Skeletal muscle satellite cell (primary cell): ENCODE measurements at regions not wholly inside any gene's neighbourhood (a gene's known extent, or its start where the extent isn't known, plus 50 kb on each side); places are given as distances from the start of the nearest gene placed in this dataset.

Source experiments
- H3K27me3 ChIP-seq: 2 replicates; pipeline ENCODE4 v1.7.0; 2013; ENCODE audit warnings: low read length; ENCODE audit not compliant: control insufficient read depth, insufficient read depth
- H3K36me3 ChIP-seq: 2 replicates; pipeline ENCODE4 v1.7.0; 2013; ENCODE audit warnings: mild to moderate bottlenecking, control low read depth, low read length; ENCODE audit not compliant: insufficient read depth
- H3K4me1 ChIP-seq: 2 replicates; pipeline ENCODE4 v1.7.0; 2013; ENCODE audit warnings: low read length; ENCODE audit not compliant: control insufficient read depth, insufficient read depth
- H3K4me2 ChIP-seq: 2 replicates; pipeline ENCODE4 v1.7.0; 2013; ENCODE audit warnings: mild to moderate bottlenecking, low read length
- H3K4me3 ChIP-seq: 2 replicates; pipeline ENCODE4 v1.7.0; 2013; ENCODE audit warnings: low read length
- H3K9ac ChIP-seq: 2 replicates; pipeline ENCODE4 v1.7.0; 2013; ENCODE audit warnings: mild to moderate bottlenecking, low read depth, low read length, moderate library complexity
- H3K9me3 ChIP-seq: replicated peaks from 2 replicates; pipeline ENCODE4 v1.7.0; 2013; ENCODE audit warnings: mild to moderate bottlenecking, control low read depth, low read length

DNA sequence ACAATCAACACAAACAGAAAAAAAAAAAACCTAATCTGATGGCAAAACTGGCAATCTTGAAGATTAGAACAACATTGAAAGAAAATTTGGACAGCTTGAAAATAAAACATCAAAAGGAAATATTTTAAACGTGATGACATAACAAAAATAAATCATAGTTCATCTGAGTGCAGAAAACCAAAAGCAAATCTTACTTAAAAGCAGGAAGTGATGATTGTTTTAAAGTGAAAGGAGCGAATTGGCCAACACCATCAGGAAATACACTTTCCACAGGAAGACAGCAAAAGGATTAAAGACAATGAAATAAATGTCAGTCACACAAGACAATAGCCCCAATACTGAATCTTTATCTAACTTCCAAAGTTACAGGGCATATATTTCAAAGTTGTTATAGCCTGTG is 696.5 kb upstream of the CHORDC1 start:
- no peaks in the 10 kb centered on the region for H3K4me1 ChIP-seq
- no peaks in the 10 kb centered on the region for H3K27me3 ChIP-seq

DNA sequence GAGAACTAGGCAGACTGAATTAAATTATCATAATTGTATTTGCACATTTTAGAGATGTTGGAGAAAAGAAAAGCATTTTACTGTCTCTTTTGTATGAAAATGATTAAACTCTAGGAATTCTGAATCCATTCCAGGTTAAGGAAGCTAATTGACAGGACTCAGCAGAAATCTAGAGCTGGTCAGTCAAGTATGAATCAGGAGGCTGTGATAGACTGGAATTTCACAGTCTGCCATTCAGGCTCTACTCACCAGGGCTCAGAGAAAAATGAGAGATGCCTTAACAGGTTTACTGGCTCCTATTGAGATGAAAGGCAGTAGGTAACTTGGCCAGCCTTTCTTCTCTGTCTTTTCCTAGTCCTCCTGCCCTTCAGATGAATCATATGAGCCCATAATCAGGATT is 693.9 kb upstream of the CHORDC1 start:
- Histone ChIP-seq H3K36me3 (no peaks in the 10 kb centered on the region), H3K27me3 (no peaks in the 10 kb centered on the region), H3K9ac (no peak overlapping the region), H3K4me3 (no peak overlapping the region), H3K4me2 (no peak overlapping the region), H3K4me1 (no peaks in the 10 kb centered on the region), H3K9me3 (no peaks in the 10 kb centered on the region)

More for the DNA sequence above, 696.5 kb upstream of the CHORDC1 start:
- Histone ChIP-seq H3K9ac (no peak overlapping the region), H3K36me3 (no peaks in the 10 kb centered on the region), H3K4me2 (no peak overlapping the region), H3K4me3 (no peak overlapping the region), H3K9me3 (no peaks in the 10 kb centered on the region)

DNA sequence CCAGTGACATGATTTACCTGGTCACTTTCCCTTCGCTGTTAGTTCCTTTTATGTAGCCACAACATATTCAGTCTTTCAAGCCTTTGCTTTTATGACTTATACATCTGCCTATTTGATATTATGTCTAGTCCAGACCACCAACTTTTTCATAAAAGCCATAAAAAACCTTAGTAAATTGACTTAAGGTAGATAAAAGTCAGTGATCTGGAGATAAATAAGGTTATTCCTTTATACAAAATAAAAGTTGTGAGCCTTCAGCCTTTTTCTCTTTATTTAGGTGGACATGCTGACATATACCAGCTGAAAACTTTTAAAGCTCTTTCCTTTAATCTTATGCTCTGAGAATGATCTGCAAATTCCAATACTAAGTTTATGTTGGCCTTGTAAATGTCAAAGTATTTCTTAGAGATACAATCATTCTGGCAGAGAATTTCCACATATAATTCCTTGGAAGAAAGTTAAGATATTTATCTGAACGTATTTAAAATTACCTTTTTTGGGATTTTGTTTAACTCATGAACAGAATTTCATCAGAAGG is 690.4 kb upstream of the CHORDC1 start:
- Histone ChIP-seq H3K9ac (no peak overlapping the region), H3K36me3 (no peaks in the 10 kb centered on the region), H3K27me3 (no peaks in the 10 kb centered on the region), H3K4me2 (no peak overlapping the region), H3K4me1 (no peaks in the 10 kb centered on the region), H3K9me3 (no peaks in the 10 kb centered on the region), H3K4me3 (no peak overlapping the region)

DNA sequence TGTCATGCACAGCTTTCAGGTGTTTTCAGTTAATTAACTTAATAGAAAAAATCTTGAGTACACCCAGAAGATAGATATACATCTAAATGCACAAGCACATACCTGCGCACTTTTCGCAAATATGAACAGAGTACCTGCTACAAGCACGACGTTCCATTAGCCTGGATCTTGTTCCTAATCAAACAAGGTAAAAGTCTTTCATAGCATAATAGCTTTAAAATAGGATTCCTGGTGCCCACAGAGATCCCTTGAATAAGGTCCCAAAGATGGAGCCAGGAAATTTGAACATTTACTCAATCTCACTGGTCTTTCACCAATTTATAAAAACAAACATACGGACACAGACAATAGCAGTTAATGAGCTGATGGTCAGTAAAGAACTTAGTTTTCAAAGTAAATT is 689.8 kb upstream of the CHORDC1 start:
- no peaks in the 10 kb centered on the region for H3K4me1 ChIP-seq

DNA sequence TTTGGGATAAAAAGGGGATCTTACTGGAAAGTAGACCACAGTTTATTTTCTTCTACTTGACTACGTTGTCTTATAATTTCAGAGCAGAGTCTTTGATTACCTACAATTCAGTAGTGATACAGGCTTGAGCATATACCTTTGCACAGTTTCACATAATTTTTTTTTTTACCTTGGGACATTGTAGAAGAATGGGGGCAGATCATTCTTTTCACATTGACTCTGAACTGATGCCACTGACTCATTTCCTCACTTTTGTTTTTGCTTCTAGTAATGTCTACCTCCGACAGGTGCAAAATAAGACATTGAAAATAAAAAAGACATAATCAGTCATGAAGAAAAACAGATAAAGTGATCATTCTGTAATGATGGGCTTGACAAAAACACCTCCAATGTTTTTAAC is 688.3 kb upstream of the CHORDC1 start:
- H3K4me2 ChIP-seq = no peak overlapping the region
- no peak overlapping the region for H3K4me3 ChIP-seq
- H3K9ac ChIP-seq = no peak overlapping the region
- H3K4me1 ChIP-seq = no peaks in the 10 kb centered on the region
- no peaks in the 10 kb centered on the region for H3K36me3 ChIP-seq
- no peaks in the 10 kb centered on the region for H3K9me3 ChIP-seq
- no peaks in the 10 kb centered on the region for H3K27me3 ChIP-seq

More for the DNA sequence above, 689.8 kb upstream of the CHORDC1 start:
- Histone ChIP-seq H3K36me3 (no peaks in the 10 kb centered on the region), H3K9ac (no peak overlapping the region), H3K9me3 (no peaks in the 10 kb centered on the region), H3K4me3 (no peak overlapping the region), H3K4me2 (no peak overlapping the region), H3K27me3 (no peaks in the 10 kb centered on the region)

DNA sequence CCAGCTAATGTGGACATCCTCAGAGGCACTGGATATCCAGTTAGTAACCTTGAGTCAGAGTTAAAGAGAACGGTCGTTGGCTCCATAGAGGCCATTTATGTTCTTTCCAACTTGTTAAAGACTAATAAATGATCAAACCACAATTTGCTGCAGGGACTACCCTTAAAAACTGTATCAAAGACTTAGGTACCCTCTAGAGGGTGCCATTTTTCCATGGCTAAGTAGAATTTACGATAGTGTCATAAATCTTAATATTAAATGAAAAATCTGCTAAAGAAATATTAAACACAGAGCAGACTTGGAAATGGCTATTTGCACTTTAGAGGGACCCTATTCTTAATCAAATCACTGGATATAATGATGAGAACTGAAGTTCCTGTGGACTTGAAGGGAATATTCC is 685.2 kb upstream of the CHORDC1 start:
- no peaks in the 10 kb centered on the region for H3K9me3 ChIP-seq
- no peak overlapping the region for H3K4me3 ChIP-seq
- H3K4me1 ChIP-seq = no peaks in the 10 kb centered on the region
- no peaks in the 10 kb centered on the region for H3K27me3 ChIP-seq
- H3K9ac ChIP-seq = no peak overlapping the region
- H3K36me3 ChIP-seq = no peaks in the 10 kb centered on the region
- H3K4me2 ChIP-seq = no peak overlapping the region

DNA sequence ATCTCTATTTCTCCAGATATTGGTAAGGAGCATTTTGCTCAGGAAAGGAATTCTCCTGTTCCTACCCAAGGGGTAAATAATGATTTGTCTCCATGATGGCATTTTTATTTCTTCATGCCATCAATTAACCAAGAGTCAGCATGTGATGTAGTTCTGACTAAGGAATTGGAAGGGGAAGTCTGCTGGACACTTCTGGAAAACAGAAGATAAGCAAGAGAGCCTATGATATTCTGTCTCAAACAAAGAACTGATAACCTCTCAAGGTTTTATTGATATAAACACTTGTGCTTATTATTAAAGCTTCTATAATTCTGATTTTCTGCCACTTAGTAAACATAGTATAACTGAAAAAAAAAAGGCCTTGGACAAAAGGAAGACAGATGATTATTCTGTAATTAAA is 673.0 kb upstream of the CHORDC1 start:
- Histone ChIP-seq H3K27me3 (no peaks in the 10 kb centered on the region), H3K4me3 (no peak overlapping the region)

DNA sequence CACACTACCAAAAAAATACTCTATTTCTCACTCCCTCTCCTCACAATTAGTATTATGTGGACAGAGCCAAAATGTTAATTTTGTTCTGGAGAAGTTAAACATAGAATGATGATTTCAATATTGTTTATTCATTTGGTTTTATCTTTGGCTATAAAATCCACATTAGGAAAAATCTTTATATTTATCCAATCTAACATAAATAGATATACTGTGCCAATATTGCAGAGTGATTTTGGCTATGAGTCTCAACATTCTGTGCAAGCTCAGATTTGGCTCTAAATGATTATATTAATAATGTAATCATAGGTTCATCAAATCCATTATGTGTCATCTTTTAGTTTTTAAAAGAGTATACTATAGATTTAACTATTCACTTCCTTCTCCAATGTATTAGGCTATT is 667.5 kb upstream of the CHORDC1 start:
- no peaks in the 10 kb centered on the region for H3K36me3 ChIP-seq
- H3K4me2 ChIP-seq = no peak overlapping the region
- no peaks in the 10 kb centered on the region for H3K27me3 ChIP-seq
- no peaks in the 10 kb centered on the region for H3K4me1 ChIP-seq
- H3K9me3 ChIP-seq = no peaks in the 10 kb centered on the region
- H3K4me3 ChIP-seq = no peak overlapping the region
- no peak overlapping the region for H3K9ac ChIP-seq

More for the DNA sequence above, 673.0 kb upstream of the CHORDC1 start:
- Histone ChIP-seq H3K4me2 (no peak overlapping the region), H3K4me1 (no peaks in the 10 kb centered on the region), H3K9me3 (no peaks in the 10 kb centered on the region), H3K9ac (no peak overlapping the region), H3K36me3 (no peaks in the 10 kb centered on the region)

DNA sequence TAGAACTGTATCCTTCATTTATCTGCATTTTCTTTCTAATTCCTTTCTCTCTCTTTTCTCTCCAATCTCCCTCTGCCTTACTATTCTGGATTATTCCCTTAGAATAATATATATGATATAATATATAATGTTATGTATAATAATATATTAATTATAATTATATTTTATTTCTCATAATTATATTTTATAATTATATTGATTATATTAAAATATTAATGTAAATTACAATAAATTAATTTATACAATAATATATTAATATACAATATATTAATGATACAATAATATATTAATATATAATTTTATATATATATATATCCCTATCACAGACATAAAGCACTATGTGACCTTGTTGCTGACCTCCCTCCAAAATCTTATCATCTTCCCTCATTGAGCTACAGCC is 661.3 kb upstream of the CHORDC1 start:
- no peak overlapping the region for H3K9ac ChIP-seq
- no peaks in the 10 kb centered on the region for H3K27me3 ChIP-seq
- H3K4me2 ChIP-seq = no peak overlapping the region
- no peaks in the 10 kb centered on the region for H3K36me3 ChIP-seq
- H3K4me1 ChIP-seq = no peaks in the 10 kb centered on the region
- no peak overlapping the region for H3K4me3 ChIP-seq
- H3K9me3 ChIP-seq = no peaks in the 10 kb centered on the region

DNA sequence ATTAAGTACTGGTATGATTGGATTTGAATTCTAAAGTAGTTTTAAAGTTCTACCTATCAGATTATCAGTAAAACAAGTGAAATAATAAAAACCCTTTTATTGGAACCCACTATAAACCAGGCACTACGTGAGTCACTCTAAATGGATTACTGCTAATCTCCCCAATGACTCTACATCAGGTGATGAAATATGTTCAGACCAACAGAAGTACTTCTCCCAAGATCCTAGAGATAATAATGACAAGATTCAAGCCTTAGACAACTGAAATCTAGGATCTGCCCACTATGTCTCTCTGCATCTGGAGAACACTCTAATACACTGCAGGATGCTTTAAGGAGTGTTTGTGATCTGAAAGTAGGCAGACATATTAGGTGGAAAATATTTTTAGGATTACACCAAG is 652.1 kb upstream of the CHORDC1 start:
- Histone ChIP-seq H3K36me3 (no peaks in the 10 kb centered on the region), H3K9me3 (no peaks in the 10 kb centered on the region), H3K4me1 (no peaks in the 10 kb centered on the region), H3K27me3 (no peaks in the 10 kb centered on the region), H3K4me2 (no peak overlapping the region), H3K4me3 (no peak overlapping the region), H3K9ac (no peak overlapping the region)

DNA sequence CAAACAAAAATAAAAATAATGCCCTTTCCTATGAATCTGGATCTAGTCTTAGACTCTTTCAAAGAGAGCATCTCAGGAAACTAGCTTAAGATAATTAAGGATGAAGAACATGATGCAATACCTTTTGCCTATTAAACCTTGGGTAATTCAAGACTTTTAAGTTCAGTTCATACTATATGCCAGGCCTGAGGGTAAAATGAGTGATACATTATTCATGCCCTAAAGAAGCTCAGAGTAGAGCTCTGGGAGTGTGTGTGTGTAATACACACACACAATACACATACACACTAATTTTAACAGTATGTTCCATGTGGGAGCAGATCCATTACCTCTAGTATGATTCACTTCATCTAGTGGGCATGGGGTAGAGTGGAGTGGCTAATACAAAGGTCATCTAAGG is 651.4 kb upstream of the CHORDC1 start:
- Histone ChIP-seq H3K9me3 (no peaks in the 10 kb centered on the region), H3K27me3 (no peaks in the 10 kb centered on the region), H3K9ac (no peak overlapping the region), H3K36me3 (no peaks in the 10 kb centered on the region), H3K4me2 (no peak overlapping the region), H3K4me1 (no peaks in the 10 kb centered on the region), H3K4me3 (no peak overlapping the region)

DNA sequence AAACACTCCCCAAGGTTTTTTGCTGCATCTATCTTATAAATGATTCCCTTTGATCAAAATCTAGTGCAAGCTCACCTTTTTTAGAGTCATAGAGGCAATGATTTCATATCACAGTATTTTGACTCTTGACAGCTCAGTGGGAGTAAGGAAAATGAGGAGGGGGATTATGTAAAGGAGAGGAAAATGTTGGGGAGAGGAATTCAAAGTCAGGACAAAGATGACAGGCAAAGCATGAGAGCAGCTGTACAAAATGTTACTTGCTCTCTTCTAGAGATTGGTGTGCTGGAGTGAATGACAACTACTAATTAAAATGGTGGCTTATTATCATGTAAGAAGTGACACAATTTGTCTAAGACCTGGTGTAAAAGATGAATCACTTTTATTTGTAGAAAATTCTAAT is 644.6 kb upstream of the CHORDC1 start:
- Histone ChIP-seq H3K36me3 (no peaks in the 10 kb centered on the region), H3K9ac (no peak overlapping the region)

More for the DNA sequence above, 644.6 kb upstream of the CHORDC1 start:
- H3K4me1 ChIP-seq = no peaks in the 10 kb centered on the region
- no peaks in the 10 kb centered on the region for H3K9me3 ChIP-seq
- H3K4me2 ChIP-seq = no peak overlapping the region
- no peak overlapping the region for H3K4me3 ChIP-seq
- no peaks in the 10 kb centered on the region for H3K27me3 ChIP-seq
